UCSD-AML1 (cell line): ENCODE measurements at regions not wholly inside any gene's neighbourhood (a gene's known extent, or its start where the extent isn't known, plus 50 kb on each side); places are given as distances from the start of the nearest gene placed in this dataset.

Experiments
- DNase-seq: peaks from one replicate; lab custom pipeline; 2025; ENCODE audit not compliant: unreplicated experiment; lab: John Stamatoyannopoulos, UW

DNA sequence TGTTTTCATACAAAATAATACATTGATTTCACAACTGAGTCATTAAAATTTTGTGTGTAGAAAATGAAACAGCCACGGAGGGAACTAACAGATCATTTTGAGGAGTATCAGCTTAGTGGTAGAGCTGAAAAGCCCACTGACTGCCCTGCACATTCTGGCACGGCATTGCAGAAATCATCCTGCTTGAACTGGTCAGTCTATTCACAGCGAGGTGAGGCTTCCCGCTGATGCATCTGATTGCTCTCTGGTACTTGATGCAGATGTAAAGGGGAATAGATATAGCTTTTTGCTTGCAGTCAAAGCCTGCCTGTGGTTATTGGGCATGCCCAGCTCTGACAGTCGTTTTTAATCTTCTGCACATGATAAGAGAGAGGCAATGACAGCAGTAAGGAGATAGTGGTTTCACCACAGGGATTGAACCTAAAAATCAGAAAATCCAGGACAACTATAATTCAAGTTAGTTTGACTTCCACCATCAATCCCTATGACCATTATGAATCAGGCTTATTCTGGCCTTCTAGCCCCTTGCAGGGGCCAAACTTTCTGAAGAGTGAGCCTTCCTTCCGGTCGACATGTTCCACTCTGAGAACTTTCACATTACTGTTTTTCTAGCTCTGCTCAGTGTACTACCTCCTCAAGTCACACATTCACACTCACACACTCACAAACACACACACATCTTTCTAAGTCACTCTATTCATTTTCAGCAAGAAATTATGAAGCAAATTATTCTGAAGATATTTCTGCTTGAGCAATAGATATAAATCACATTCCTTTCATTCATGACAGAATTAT is 782.8 kb upstream of the NUDT12 start:
- peak; percentile 2 for DNase-seq

DNA sequence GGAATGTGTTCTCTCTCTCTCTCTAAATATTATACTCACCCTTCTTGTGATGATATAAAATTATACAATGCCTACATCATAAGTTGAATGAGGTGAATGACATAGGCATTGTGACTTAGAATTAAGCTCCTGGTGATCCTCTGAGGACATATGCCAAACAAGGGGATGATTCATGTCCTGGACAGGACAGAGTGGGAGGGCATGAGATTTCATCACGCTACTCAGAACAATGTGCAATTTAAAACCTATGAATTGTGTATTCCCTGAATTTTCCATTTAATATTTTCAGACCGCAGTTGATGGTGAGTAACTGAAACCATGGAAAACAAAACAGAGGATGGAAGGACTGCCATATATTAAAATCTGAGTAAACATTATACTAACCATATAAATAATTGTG is 782.2 kb upstream of the NUDT12 start:
- DNase-seq: no peak

DNA sequence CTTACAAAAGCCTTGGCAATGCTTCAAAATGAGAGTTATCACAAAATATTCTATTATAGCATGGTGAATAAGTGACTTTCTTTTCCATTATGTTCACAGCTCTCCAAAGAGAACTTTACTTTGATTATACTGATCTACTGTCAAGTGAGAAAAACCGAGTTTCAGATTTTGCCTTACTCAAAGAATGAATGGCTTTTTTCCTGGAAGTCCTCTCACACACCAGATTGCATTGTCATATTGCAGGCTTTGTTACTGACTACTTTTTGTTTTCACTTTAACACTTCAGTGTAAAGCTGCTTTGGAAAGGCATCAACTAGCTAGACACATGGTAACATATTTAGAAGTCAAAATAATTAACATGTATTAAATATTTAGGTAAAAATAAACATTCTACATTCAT is 765.2 kb upstream of the NUDT12 start:
- DNase-seq: no peak

DNA sequence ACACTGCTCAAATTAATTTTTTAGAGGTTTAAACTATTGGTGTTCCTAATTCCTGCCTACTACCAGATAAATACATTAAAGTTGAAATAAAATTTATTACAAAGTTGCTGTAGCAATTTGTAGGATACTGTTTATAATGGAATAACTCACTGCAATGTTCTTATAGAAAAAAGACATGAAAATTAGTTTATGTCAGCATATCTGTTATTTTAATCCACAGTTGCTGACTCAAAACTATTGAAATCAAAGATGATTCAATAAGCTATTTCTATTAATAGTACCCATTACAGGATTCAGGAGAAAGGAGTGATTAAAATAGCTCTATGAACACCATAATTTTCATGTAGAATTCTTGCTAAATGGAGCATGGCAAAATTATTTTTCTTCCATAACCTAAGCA is 764.4 kb upstream of the NUDT12 start:
- no peak for DNase-seq

DNA sequence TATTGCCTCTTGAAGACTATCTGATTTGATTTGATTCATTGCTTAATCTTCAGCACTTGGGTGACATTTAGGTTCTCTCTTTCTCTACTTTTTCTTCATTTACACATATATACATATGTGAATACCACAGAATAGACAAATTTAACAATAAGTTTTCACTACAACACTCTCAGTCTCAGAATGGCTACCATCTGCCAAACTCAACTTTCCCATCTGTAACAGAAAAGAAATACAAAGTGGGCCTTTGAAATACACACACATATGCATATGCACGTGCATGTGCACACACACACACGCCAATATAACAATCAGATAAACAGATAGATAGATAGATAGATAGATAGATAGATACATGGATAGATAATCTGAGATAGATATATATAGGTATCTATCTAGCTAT is 762.8 kb upstream of the NUDT12 start:
- DNase-seq: no peak

DNA sequence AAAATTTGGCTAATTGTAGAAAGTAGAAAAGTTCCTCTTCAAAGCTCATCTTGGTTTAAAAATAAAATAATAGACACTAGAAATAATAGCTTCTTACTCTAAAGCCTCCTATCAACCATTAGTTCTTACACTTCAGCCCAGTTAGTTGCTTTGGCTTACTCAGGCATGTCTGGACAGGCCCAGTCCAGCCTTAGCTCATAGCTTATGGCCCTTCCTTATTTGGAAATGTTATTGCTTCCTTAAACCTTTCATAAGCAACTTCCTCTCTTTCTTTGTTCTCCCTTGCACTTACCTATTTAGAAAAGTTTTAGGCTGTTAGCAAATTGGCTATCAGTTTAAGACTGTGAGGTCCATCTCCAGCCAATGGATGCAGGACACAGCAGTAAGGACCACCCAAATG is 754.1 kb upstream of the NUDT12 start:
- peak; percentile 6 for DNase-seq

DNA sequence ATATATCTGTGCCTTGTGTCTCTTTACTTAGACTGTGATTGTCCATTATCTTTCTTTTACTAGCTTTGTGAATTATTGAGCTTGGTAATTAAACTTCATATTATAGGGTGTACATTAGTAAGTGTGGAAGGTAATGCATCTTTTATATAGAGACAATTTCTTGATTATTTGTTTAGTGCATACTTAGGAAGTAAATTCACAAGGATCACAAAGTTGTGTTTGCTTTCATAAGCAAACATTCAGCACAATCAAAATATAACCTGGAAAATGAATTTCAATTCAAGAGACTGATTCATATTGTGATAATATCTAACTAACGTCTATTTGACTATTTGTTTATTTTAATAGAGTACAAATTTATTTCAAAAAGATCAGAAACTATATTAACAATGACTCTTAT is 749.9 kb upstream of the NUDT12 start:
- DNase-seq: no peak

DNA sequence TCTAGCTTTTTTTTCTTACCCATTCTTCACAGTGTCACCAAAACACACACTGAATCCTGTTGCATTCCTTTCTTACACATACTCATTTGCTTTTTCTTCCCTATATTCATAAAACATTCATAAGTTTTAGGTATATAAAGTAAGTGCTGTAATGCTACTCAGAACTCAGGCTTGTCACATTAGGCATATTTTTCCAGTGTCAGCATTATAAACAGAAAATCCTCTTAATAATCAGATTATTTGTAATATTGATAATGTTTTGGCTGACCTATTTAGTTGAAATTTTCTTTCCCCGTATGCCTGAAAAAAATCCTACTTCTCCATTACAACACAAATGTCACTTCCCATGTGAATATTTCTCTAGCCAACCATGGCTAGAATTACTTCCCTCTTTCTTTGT is 743.0 kb upstream of the NUDT12 start:
- no peak for DNase-seq

DNA sequence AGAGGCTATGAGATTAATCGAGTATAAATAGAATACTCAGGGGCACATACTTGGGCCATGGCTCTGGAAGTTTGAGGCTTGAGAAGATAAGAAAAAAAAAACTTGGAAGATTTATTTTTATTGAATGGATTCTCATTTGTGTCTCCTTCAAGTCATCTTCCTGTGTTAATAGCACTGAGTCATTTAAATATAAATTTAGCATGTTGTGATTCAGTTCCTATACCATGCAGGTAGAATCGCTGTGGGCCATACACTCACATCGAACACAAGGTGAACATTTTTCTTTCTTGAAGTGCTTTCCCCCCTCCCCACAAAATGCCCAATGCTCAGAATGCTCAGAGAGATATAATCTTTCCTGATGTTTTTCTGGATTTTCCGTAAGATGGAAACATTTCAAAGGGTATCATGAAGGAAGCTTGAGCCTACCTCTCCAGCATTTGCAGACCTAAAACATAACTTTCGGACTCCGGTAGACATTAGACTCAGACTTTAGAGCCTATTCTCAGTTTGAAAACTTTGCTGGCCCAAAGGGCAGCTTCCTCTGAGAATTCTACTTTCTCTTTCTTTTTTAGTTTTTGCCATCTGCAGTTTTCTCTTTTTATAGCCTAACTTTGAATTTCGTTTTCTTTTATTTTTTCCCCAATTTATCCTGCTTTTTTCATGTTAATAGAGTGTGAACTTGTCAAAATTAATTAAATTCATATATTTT is 737.6 kb upstream of the NUDT12 start:
- DNase-seq: no peak

DNA sequence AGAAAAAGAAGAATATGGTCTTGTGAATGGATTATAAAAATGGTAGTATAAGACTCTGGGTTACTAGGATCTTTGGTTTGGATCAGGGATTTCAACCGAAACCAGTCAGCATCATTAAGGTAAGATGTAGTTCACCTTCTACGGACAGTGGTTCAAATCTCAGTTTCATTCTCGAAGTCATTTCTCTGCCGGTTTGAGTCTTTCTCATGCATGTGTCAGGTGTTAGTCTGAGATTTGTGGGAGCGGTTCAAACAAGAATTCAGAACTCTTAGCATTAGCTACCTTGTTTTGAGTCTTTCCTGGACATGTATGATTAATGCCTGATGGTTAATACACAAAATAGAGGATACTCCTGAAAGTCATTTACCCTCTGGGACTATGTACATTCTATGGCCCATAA is 735.9 kb upstream of the NUDT12 start:
- DNase-seq: no peak

DNA sequence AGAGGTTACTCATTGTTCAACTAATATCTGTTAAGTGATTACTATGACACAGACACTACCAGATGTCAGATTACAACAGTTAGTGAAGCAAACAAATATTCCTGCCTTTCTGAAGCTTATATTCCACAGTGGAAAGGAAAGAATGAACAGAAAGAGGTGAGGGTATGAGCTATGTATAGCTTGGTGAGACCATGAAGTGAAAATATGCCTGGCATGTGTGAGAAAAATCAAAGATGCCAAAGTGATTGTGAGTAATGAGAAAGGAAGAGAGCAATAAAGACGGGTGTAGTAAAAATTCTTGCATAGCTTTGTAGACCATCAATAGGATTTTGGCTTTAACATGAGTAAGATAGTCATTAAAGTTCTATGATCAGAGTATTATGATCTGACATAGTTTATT is 734.5 kb upstream of the NUDT12 start:
- no peak for DNase-seq

DNA sequence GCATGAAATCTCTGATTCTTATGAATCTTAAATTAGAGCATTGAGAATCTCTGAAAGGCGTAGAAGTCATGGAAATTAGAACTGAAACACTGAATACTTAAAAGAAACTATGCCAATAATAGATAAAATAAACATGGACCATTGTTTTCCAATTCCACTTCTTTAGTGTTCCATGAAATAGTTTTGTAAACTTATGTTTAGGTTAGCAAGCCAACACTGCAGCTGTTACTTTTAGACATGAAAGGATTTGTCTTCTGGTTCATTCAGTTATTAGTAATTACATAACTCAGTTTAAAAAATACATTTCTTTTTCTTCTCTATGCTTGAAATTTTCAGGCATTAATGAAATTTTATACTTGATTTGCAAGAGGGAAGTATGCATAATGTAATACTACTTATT is 733.4 kb upstream of the NUDT12 start:
- DNase-seq: no peak

DNA sequence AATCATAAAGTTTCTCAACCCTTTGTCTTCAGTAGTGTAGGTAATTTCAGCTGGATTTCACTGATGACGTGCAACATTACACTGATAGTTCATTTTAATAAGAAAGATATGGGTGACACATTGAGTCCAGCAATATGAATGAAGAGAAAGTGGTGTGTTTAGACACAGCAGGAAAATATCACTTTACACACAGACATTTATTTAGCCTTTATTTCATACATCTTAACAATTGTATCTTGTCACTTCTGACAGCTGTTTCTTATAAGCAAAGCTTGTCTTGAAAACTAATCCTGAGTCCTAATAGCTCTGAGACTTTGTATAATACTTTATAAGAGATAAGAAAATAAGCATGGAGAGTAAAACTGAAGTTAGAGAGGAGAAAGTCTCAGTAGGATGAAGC is 720.5 kb upstream of the NUDT12 start:
- no peak for DNase-seq

DNA sequence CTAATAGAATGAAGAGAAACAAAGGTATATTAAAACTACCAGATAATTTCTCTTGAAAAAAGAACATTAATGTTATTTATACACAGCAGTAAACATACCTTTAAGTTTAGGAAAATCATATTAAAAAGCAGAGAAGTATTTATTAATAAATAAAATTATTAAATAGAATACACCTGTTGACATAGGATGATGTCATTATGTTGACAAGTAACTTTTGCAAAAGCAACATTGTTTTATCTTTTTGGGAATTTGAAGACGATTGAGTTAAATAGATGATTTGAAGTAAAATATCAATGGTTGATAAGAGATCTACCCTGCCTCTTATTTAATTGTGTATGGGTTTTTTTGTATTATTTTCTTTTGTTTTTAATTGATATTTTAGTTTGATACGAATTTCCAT is 711.1 kb upstream of the NUDT12 start:
- no peak for DNase-seq

DNA sequence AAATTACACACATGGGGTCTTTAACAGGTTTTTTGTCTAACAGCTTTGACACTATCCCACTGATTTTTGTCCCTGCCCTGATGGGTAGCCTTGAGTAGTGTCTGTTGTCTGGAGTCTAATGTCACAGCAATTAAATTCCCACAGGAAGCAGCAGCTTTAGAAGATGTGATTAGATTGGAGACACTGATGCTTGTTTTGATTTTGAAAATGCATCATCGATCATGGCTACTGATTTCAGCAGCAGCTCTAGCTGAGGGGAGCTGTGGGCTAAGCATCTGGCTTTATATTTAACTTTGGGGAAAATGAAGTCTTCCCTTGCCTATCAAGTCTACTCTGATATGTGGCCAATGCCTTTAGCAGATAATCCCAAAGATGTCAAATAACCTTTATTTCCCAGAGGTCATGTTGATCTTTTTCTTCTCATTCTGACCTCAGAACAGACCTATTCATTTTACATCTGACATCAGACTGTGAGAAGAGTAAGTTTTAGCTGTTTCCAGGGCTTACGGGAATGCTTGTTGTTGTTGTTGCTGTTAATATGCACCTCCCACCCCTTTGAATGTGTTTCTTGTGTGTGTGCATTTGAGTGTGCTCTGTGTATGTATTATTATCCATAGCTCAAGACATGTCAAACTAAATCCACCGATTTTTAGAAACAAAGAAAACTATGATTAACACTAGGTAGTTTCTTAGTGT is 704.9 kb upstream of the NUDT12 start:
- DNase-seq: no peak

DNA sequence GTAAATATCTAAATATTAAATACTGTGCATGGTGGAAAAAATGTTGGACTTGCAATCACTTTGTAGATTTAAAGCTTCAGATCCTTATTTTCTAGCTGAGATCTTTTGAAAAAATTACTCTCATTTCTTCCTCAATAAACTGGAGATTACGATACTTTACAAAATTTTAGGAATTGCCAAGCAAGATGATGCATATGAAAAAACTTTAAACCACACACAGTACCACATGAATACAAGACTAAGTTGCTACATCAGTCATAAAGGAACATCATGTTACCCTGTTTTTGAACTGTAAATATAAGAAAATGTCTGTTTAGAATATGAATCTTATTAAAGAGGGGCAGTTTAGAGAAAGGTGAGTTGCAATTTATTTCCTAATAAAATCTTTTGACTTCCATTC is 703.6 kb upstream of the NUDT12 start:
- no peak for DNase-seq

DNA sequence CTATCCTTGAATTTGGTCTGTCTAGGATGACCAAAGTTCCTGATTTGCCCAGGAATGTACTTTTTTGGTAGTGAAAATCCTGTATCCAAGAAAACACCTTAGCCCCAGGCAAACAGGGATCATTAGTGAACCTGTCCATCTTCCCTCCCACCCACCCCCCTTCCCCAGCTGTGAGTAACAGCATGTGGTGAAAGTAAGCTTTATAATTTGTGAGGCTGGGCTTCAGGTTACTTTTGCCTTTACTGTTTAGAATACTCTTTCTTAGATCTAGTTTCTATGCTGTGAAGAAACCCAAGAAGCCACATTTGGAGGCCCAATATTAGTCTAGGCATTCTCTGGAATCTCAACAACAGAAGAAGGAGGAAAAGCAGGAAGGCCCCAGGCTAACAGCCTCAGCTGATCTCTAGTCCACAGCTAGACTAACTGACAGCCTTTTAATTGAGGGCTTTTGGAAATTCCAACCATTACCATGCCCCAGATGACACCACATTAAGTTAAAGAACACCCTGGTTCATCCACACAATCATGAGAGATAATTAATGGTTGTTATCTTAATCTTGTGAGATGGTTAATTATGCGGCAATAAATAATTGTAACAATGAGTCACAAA is 703.0 kb upstream of the NUDT12 start:
- DNase-seq: no peak

DNA sequence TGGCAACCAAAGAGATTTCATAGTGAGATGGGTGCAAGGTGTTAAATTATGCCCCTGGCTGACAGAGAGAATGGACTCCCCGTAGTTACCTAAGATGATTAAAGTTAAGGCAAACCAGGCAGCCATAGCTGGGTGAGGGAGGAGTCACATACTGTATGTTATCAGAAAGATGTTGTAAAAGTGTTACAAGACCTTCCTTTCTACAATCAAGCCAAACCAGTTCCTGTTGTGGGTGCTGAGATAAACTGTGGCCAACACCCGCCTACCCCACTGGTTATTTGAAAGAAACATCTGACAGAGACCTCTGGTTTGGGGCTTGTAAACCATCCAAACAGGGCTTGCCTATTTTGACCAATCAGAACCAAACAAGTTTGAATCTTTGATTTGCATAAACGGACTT is 684.7 kb upstream of the NUDT12 start:
- no peak for DNase-seq

DNA sequence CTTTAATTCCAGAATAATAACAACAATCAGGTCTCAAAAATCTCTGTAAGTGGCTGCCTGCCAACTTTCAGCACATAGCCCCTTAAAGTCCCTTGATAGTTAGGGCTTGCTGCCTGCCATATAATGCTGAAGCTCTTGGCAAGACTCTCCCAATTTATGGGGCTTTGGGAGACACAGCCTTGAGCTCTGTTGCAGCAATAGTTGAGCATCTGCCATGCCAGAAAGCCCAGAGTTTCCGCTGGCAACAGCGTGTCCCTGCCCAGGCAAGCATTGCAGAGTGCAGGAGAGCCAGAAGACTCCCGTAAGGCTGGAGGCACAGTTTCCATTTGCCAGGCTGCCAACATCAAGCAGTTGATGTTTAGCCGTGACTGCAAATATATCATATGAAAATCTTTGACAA is 678.5 kb upstream of the NUDT12 start:
- no peak for DNase-seq

DNA sequence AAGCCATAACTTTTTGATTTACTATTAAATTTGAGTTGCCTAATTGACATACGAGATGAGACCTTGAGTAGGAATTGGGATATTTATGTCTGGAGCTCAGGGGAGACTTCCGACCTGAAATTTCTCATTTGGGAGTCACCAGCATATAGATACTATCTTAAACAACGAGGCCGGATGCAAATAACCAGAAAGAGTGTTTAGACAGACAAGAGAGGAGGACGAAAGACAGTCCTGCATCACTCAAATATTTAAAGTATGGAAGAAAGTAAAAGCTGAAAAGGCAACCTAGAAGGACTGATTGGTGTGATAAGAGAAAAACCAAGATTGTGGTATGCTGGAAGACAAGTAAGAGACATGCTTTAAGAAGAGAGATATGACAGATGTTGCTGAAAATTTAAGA is 675.0 kb upstream of the NUDT12 start:
- no peak for DNase-seq

DNA sequence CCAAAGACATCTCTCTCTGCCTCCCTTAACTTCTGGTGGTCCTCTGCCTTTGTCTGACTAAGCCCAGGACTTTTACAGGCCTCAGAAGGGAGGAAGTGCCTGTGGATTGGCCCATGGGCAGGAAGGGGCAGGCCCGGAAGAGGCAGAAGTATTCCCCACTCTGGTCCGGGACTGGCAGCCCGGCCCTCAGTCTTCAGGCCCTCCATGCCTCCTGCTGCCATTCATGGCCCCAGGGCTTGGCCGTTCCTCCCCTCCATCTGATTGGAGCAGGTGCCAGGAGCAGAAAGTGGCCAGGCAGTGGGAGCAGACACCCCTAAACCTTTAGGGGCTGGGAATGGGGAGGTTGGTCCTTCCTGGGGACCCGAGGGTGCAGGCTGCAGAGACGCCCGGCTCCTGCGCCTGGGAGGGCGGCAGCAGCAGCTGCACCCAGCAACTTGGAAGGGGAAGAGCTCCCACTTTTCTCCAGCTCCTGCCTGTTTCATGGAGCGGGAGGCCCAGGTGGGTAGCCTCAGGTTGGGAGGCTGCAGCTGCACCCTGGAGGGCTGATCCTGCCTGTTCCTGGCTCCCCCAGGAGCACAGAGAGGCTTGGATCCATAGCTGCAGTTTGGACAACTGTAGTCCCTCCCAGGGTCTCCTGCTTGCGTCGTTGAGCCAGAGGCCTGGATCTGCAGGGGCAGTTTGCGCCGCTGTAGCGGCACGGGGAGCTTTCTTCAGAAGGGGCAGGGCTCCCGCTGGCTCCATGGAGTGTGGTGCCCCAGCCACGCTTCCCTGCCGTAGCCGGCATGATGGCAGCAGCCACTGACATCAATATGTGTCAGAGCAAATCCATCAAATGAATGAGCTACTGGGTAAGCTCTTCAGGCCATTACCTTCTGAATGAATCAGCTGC is 661.5 kb upstream of the NUDT12 start:
- peak; percentile 4 for DNase-seq
